ENCODE measurements at regions not wholly inside any gene's neighbourhood (a gene's known extent, or its start where the extent isn't known, plus 50 kb on each side); places are given as distances from the start of the nearest gene placed in this dataset.

GRCh38 chr6:128727500-128727899 is 155.4 kb upstream of the LAMA2 start:
- no peak for TF ChIP-seq CTCF (IDR thresholded peaks at IDR 0.05; ENCODE audit: extremely low read depth, insufficient read depth, missing control alignments)
- DNase-seq (ENCODE audit: low spot score): no peak

GRCh38 chr6:128725271-128726233 is 157.4 kb upstream of the LAMA2 start:
- peak; percentile 62 for TF ChIP-seq CTCF (IDR thresholded peaks at IDR 0.05; ENCODE audit: extremely low read depth, insufficient read depth, missing control alignments)
- in situ Hi-C loops (cut with MboI; ENCODE audit: low pct_unique_long_range_greater_than_20kb, low sequenced_read_pairs, unreplicated experiment): loop anchor here (25.0 kb wide), 1 partner anchor 512 kb away; no protein-coding TSS in a partner anchor
- DNase-seq (ENCODE audit: low spot score): no peak

More at GRCh38 chr6:128727500-128727899, 155.4 kb upstream of the LAMA2 start:
- in situ Hi-C loops (cut with MboI; ENCODE audit: low pct_unique_long_range_greater_than_20kb, low sequenced_read_pairs, unreplicated experiment): loop anchor here (25.0 kb wide), 1 partner anchor 510 kb away; no protein-coding TSS in a partner anchor

- no peak for DNase-seq (ENCODE audit: low spot score)
- no peak for TF ChIP-seq CTCF (IDR thresholded peaks at IDR 0.05; ENCODE audit: extremely low read depth, insufficient read depth, missing control alignments)
- in situ Hi-C loops (cut with MboI; ENCODE audit: low pct_unique_long_range_greater_than_20kb, low sequenced_read_pairs, unreplicated experiment): loop anchor here (25.0 kb wide), 1 partner anchor 513 kb away; no protein-coding TSS in a partner anchor
Observed at GRCh38 chr6:128724738-128725137, 158.2 kb upstream of the LAMA2 start.

GRCh38 chr6:128723667-128724066 is 159.3 kb upstream of the LAMA2 start:
- no peak for DNase-seq (ENCODE audit: low spot score)
- no peak for TF ChIP-seq CTCF (IDR thresholded peaks at IDR 0.05; ENCODE audit: extremely low read depth, insufficient read depth, missing control alignments)
- in situ Hi-C loops (cut with MboI; ENCODE audit: low pct_unique_long_range_greater_than_20kb, low sequenced_read_pairs, unreplicated experiment): no loop called here

- DNase-seq (ENCODE audit: low spot score): no peak
- in situ Hi-C loops (cut with MboI; ENCODE audit: low pct_unique_long_range_greater_than_20kb, low sequenced_read_pairs, unreplicated experiment): no loop called here
- TF ChIP-seq CTCF (IDR thresholded peaks at IDR 0.05; ENCODE audit: extremely low read depth, insufficient read depth, missing control alignments): no peak
Observed at GRCh38 chr6:128720891-128721290, 162.0 kb upstream of the LAMA2 start.

GRCh38 chr6:128719786-128720185 is 163.2 kb upstream of the LAMA2 start:
- in situ Hi-C loops (cut with MboI; ENCODE audit: low pct_unique_long_range_greater_than_20kb, low sequenced_read_pairs, unreplicated experiment): no loop called here
- TF ChIP-seq CTCF (IDR thresholded peaks at IDR 0.05; ENCODE audit: extremely low read depth, insufficient read depth, missing control alignments): no peak
- DNase-seq (ENCODE audit: low spot score): no peak
